Anterior cingulate cortex (tissue), 58 donors: ENCODE measurements at regions not wholly inside any gene's neighbourhood (a gene's known extent, or its start where the extent isn't known, plus 50 kb on each side); places are given as distances from the start of the nearest gene placed in this dataset.
"Not testable (repeated sequence)": the region's sequence is repeated elsewhere in the genome, so short reads cannot be mapped to it uniquely, and the experiment has no call there.

Experiments used
- DNase-seq, 58 donors: peaks; one replicate each; lab custom pipeline; 2025; lab: John Stamatoyannopoulos, UW

DNA sequence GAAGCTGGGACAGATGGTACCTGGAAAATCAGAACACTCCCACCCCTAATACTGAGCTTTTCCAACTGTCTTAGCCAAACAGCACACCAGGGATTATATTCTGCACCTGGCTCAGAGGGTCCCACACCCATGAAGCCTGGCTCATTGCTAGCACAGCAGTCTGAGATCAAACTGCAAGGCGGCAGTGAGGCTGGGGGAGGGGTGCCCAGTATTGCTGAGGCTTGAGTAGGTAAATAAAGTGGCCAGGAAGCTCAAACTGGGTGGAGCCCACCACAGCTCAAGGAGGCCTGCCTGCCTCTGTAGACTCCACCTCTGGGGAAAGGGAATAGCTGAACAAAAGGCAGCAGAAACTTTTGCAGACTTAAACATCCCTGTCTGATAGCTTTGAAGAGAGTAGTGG, 403.3 kb downstream of the MBD2 start:
- not testable (repeated sequence) for DNase-seq

DNA sequence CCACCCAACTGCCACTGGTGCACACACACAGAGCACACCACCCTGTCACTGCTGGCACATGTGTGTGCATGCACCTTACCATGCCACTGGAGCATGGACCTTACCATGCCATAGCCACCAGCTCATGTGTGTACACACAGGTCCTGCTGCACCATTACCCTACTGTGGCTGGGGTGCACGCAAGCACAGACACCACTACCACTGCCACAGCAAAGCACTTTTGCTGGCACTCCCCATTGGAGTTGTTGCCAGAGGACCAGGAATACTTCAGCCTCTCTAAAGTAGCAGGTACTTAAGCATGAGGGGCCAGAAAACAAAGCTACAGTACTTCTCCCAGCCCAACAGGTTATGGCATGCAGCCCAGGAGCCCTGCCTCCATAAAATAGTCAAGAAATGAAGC, 404.8 kb downstream of the MBD2 start:
- DNase-seq, result no peak

DNA sequence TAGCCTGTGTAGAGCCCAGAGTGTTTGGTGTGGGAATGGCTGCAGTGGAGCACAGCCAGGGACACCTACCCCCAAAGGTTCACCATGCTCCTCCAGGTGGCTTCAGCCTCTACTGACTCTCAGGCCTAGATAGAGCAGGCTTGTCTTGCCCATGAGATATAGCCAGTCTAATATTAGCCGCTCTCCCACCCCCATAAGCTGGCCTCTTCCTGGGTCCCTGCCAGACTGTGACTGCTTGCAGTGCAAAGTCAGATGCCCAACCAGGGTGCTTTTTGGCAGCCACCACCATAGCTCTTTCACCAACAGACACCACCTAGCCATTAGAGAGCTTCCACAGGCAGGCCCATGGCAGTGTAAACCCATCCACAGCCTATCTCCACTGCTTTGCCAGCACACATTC, 405.3 kb downstream of the MBD2 start:
- DNase-seq, result no peak

DNA sequence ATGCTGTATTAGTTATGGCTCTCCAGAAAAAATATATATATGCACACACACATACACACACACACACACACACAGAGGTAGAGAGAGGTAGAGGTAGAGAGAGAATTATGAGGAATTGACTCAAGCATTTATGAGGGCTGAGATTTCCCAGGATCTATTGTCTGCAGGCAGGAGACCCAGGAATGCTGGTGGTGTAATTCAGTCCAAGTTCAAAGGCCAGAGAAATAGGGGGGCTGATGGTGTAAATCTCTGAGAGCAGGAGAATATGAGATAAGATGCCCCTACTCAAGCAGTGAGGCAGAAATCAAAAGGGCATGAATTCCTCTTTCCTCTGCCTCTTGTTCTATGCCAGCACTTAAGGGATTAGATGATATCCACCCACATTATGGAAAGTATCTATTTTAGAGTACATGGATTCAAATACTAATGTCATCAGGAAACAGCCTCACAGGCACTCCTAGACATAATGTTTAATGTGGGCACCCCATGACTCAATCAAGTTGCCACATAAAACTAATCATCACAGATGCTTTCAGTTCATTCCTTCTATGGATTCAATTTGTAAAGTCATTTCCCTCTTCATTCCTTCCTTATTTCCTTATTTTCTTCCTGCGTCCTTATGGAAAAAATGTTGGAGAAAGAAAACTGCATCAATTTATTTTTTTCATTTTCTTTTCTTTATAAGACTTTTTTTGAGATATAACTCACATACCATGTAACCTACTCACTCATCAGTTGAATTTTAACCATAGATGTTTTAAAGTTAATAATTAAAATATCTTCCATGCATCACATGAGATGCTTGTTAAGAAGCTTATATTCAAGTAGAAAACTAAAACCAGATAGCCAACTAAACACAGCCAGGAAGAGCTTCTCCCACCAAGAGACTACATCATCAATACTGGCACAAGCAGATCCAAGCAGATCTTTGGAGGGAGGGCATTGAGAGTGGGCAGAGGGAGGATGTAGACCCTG, 406.2 kb downstream of the MBD2 start:
- DNase-seq, result no peak

DNA sequence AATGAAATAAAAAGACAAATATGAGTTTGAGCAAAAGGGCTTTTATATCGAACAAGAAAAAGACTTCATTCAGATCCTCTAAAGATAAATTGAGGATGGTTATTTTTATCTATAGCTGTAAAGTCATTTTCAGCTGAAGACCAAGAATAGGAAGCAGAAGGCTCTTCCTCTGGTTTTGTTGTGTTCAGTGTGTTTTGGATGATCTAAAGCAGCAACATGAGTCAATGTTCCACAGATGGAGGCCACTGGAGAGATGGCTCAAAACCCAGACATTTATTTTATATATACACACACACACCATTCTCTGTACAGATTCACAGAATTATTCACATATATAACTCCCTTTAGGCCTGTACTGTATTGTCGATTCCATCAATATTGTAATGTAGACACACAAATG, 424.3 kb downstream of the MBD2 start:
- DNase-seq, result peak in 3 of 58 donors; percentile 4 to 60 (median 19)

DNA sequence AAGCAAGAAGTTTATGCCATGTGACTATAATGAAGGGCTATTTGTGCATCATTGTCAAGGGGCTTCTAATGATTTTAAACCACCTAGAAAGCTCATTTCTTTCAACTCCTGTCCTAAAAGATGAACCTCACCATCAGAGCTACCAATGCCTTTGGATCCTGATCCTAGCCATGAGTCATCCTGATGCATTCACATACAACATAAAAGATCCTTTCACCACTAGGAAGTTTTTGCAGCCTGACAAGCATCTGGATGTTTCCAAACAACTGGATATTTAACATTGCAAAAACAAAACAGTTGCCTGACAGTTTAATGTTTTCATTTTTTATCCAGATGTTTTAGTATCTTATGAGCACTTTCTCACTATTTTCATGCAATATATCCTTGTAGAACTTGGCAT, 425.3 kb downstream of the MBD2 start:
- DNase-seq, result no peak

DNA sequence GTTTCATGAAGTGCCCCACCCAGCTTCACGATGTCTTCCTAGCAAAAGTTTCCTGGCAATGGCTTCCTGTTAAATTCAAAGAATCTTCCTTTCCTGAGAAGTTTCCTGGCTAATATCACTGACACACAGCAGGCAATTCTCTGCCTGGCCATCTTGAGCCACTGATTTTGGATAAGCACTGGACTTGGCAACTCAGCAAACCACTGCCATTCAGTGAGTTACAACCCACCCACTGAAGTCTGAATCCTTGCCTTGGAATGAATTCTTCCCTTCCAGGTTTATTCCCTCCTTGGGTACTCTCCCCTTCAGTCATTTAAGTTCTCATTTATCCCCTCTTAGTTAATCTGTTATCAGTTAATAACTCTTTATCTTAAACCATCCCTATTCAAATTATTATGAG, 426.0 kb downstream of the MBD2 start:
- no peak for DNase-seq

DNA sequence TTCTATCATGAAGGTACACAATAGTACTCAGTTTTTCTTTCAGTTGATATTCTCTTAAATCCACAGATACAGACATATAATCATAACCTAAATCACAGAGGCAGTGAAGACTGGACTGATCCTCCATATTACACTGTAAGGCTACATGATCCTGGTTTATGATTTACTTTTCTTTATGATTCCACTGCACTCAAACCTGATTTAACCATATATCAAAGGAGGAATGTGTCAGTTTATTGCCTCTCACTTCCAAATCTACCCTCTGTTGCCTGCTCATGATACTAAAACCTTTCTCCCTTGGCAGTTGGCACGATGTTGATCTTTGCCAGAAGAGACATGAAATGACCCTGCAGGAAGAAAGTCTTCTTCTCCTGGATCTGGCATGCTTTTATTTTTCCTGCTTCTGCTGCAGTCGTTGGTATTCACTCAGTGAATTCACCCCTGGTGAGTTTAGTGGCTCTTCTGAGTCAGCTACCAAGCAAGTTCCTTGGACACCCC, 426.4 kb downstream of the MBD2 start:
- DNase-seq, result no peak

DNA sequence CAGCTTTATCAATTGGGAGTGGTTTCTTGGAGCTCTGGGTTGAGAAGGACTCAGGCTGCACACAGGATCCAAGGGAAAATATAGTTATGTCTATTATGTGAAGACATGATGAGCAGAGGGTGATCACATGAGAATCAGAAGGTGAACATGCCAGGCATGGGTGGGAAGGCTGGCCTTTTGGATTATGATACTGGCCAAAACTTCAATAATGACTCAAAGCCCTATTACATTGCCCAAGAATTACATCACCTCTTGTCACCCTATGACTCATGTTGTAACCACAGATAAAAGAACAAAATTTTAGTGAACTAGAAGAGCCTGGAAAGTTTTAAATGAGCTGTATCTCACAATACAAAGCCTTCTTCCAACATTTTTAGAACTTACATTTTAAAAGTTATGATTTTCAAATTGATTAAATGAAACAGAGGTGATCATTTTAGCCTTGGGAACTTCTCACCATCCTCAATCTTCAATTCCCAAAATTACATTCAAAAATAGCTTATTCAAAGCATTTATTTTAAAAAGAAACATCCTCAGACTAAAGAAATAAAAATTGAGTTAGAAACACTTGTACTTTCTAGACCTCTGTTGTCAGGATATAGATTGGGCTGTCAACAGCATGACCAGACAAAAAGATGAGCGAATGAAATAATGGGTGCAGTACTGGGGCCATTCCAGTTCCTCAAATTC, 428.3 kb downstream of the MBD2 start:
- DNase-seq, result no peak

DNA sequence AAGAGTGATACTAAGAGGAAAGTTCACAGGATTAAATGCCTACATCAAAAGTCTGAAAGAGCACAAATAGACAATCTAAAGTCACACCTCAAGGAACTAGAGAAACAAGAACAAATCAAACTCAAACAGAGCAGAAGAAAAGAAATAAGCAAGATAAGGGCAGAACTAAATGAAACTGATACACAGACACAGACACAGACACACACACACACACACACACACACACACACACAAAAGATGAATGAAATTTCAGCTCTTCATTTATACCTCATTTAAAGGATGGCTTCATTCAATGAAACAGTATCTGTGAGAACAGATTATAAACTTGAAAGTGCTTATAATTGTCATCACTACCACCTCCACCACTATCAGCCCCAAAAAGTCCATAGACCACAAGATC, 428.9 kb downstream of the MBD2 start:
- no peak for DNase-seq

DNA sequence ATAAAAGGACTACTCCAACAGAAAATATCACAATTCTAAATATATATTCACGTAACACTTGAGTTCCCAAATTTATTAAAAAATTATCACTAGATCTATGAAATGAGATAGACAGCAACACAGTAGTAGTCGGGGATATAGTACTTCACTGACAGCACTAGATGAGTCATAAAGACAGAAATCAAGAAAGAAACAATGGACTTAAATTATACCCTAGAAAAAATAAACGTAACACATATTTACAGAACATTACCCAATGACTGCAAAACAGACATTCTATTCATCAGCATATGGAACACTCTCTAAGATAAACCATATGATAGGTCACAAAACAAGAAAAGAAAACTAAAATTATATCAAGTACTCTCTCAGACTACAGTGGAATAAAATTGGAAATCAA, 429.4 kb downstream of the MBD2 start:
- DNase-seq, result no peak

DNA sequence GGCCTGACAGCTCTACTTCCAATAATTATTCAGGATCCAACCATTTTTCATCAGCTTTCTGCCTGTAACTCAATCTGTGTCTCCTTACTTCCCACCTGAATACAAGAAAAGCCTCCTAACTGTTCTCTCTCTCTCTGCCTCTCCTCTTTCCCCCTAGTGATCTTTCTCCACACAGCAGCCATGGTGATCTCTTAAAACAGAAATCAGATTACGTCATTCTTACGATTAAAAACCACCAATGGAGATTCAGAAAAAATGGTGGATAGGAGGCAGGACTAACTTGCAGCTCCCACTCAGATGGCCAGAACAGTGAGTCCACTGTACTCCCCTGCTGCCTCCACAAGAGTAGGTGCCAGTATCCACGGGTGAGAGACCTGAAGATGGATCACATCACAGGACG, 431.7 kb downstream of the MBD2 start:
- DNase-seq, result no peak

DNA sequence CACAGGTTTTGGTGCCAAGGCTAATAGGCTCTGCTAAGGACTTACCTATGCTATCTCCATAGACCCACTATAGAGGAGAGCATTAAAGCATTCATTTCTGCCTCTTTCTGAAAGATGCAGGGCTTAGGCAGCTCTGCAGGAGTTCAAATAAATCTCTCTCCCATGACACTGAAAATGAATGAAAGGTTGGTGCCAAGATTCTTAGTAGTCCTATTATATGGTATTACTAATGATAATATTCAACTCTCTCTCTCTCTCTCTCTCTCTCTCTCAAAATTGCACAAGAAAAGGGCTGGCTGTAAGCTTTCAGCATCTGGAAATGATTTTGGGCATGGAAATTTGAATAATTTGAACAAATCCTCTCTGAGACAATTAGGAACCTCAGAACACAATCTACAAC, 433.7 kb downstream of the MBD2 start:
- DNase-seq, result no peak

DNA sequence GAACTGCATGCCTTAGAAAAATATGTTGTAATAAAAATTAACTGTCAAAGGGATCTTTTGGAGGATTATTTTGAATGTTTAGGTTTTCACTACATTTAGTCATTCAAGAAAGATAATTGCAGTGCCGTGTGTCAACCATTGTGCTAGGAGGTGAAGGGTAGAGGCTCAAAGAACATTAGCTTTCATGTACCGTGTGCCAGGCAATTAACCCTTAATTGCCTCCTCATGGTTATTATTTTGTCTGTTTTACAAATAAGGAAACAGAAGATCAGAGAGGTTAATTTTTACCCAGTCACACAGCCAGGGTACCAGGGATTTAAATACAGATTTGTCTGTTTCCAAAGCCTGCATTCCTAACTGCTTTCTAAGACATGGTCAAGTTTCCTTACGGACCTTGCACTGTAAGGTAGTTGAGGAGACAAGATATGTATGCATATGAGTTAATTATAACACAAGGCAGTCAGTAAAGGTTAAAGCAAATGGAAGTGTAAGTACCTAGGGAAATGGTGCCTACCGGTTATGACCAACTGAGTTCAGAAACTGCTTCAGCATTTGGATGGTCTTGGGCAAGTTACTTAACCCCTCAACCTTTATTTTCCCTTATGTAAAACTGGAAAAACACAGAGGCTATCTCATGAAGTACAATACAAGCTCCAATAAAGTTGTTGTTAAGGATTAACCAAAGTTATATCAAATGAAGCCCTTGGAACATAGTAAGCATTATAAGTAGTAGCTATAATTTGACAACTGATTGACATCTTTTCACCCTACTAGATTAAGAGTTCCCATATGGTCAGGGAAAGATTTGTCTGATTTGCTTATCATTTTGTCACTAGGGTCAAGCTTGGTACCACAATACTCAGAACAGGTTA, 434.9 kb downstream of the MBD2 start:
- no peak for DNase-seq

DNA sequence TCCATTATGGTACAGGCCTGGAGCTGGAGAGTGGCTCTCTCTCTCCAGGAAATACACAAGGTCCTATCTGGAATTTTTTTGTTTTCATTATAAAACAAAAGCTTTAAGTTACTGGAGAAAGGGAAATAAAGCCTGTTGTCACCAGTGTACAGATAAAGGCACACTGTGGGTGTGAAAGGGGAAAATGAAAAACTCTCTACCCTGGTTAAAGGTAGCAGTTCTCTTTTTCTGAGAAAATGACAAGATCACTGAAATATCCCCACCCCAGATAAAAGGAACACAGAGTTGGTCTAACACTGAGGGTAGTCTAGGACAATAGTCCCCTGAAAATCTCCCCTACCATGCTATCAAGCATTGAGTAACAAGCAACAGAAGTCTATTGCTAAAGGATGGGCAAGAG, 438.7 kb downstream of the MBD2 start:
- no peak for DNase-seq

DNA sequence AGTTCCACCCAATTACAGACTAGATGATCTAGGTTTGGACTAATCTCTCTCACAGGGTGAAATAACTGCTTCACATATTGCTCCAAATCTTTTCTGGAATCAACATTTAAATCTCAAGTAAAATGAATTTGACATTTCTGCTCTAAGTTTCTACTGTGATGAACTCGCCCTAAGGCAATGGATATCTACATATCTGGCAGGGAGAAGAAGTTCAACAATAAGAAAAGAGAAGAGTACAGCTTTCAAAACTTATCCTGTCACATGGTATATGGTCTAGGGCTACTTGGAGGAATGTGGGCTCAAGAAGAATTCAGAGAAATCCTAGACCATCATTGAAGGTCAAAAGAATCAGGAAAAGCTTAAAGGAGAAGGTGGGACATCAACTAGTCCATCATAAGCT, 440.2 kb downstream of the MBD2 start:
- no peak for DNase-seq

DNA sequence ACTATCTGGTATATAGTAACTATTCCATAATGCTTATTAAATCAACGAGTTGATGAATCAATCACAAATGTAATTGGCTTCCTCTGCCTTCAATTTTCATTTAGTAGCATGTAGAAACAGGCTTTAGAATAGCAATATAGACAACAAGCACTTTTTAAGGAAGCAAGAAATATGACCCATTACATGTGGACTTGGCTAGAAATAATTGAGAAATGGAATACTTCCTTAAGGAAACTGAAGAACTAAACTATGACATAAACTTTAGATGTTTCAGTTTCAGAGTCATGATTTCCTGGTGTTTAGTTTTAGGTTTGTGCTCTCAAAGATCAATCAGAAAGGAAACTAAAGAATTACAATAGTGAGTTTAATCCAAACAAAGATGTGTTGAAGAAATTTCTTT, 443.8 kb downstream of the MBD2 start:
- no peak for DNase-seq

DNA sequence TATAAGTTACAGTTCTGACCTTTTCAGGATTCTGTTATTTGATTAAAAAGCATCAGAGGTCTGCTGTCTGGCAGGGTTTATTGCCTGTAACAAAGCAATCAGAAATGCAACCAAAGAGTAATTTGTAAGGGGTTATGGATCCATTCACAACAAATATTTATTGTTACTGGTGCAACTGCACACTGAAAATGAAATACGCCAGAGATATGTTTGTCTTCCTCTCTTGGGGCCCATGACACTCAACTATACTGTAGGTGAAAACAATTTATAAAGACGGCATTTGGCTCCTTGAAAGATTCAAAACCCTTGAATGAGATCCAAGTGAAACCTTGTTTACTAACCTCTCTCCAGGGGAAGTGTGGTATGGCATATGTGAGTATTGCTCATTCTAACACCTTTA, 452.2 kb downstream of the MBD2 start:
- DNase-seq, result no peak

DNA sequence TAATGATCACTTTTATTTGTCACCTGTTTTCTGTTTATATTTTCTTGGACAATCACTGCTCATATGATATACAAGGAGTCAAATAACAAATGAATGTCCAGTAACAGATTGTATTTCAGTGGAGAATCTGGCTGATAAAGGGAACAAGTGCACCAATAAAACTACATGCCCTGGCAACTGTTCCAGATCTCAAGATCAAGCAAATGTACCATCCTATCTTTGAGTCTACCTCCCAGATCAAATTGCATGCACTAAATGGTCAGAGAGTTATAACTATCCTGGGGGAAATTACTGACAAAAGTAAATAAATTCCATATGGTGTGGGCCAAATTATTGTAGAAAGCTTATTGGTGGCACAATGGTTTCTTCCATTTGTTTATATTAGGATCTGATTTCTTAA, 452.8 kb downstream of the MBD2 start:
- DNase-seq, result no peak

DNA sequence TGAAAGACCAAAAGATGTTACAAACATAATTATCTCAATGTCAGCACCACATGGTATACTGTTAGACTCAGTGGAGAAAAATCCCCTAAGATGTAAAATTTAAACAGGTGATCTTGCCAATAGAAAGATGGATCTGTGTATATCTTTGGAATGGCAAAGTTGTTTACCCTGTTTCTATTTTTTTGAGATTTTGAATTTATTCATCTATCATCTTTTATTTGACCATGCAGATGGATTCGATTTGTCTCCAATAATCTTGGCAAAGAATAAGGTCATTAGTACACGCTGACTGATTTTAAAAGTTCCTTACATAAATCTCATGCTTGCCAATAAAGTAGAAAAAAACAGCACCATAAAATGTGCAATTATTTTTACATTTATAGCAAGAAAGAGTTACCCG, 459.3 kb downstream of the MBD2 start:
- no peak for DNase-seq

DNA sequence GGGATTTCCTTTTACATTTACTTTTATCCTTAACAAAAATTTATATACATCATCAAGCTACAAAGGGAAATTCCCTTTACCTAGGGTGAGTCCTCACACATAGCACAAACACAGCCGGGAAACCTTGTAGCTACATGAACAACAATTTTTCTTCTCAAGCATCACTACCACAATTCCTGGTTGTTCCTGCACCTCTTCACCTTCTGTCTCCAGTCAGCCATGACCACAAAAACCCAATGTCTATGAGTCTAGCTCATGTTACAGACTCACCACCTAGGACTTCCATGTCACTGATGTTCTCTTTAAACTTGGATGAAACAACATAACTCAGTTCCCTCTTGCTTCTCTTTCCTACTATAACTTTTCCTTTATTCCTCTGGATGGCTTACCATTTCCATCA, 460.4 kb downstream of the MBD2 start:
- DNase-seq, result no peak
